Ovary (tissue), 7 donors: ENCODE measurements at regions not wholly inside any gene's neighbourhood (a gene's known extent, or its start where the extent isn't known, plus 50 kb on each side); places are given as distances from the start of the nearest gene placed in this dataset.
"Not testable (repeated sequence)": the region's sequence is repeated elsewhere in the genome, so short reads cannot be mapped to it uniquely, and the experiment has no call there.

Experiments
- DNase-seq, 5 donors: peaks; one replicate each; pipeline ENCODE4 v3.0.0-alpha.2; 2019 to 2020
- H3K27ac ChIP-seq, 2 donors: fragments of 200-600 bp; one replicate each; pipeline versions ENCODE4 v1.5.1 to v1.8.0; 2019 to 2022
- H3K27me3 ChIP-seq: fragments of 200-600 bp; one replicate; pipeline ENCODE4 v1.8.0; 2022
- H3K36me3 ChIP-seq: fragments of 200-600 bp; sonication (generic); one replicate; pipeline ENCODE4 v1.5.1; 2019
- H3K4me1 ChIP-seq: one replicate; pipeline ENCODE4 v1.8.1; 2013; ENCODE audit warnings: mild to moderate bottlenecking, moderate library complexity; ENCODE audit not compliant: insufficient read depth
- H3K4me3 ChIP-seq: fragments of 200-600 bp; sonication (generic); one replicate; pipeline ENCODE4 v1.5.1; 2017
- H3K9me3 ChIP-seq, 2 donors: fragments of 200-600 bp in 1 of 2; sonication (generic) in 1 of 2; one replicate each; pipeline versions ENCODE4 v1.5.1 to v1.8.1; 2013 to 2019; ENCODE audit warnings: mild to moderate bottlenecking in 1 of 2, moderate library complexity in 1 of 2
- EP300 ChIP-seq: sonication (generic); formaldehyde crosslinking; IDR thresholded peaks from one replicate; pipeline ENCODE4 v1.6.1; 2017; ENCODE audit warnings: antibody characterized with exemption
- POLR2A ChIP-seq: fragments of 450-650 bp; IDR thresholded peaks from one replicate; pipeline ENCODE4 v1.6.1; 2017; ENCODE audit warnings: antibody characterized with exemption, mild to moderate bottlenecking, moderate library complexity
- WGBS, 3 donors: extraction: QIAGEN DNeasy Blood & Tissue Kit in 1 of 3; methylation state at CpG; one replicate each; pipeline versions ENCODE4 v1.1.5 to v1.1.7; 2013 to 2017; 5-methylcytosine and 5-hydroxymethylcytosine counted together
- intact Hi-C, 4 donors: fragments of 100-400 bp; cut with DNase I; formaldehyde crosslinking; loops; one replicate each; pipeline versions ENCODE4 v1.11.0 to v1.15.1; 2022 to 2023
- TF ChIP-seq, protein P1 (sequence below), 3 donors: fragments of 450-650 bp in 2 of 3; fragments of 200-600 bp in 1 of 3; IDR thresholded peaks; one replicate each; pipeline versions ENCODE4 v1.5.1 to v1.8.0; 2016 to 2022; ENCODE audit warnings: antibody characterized with exemption in 3 of 3, mild to moderate bottlenecking in 1 of 3
- donor health status: DM: no; HTN: no; CAD: no; lungs with moderate emphysema.
- donor health status: DM: no; HTN: no; CAD: no.
- donor health status: Bipolar disorder and iron deficiency.
- donor health status: DM: no; HTN: no; CAD: no.
- donor health status: DM: yes; HTN: yes; CAD: no.

- no peak for DNase-seq
- H3K27ac ChIP-seq = no peak overlapping the region
- 24 to 47% (median 30%) methylated on average over 8 of the region's 8 CpGs for WGBS, 3 donors
- H3K36me3 ChIP-seq = no peaks in the 10 kb centered on the region
- TF ChIP-seq EP300 = no peak
- TF ChIP-seq, protein P1, sequence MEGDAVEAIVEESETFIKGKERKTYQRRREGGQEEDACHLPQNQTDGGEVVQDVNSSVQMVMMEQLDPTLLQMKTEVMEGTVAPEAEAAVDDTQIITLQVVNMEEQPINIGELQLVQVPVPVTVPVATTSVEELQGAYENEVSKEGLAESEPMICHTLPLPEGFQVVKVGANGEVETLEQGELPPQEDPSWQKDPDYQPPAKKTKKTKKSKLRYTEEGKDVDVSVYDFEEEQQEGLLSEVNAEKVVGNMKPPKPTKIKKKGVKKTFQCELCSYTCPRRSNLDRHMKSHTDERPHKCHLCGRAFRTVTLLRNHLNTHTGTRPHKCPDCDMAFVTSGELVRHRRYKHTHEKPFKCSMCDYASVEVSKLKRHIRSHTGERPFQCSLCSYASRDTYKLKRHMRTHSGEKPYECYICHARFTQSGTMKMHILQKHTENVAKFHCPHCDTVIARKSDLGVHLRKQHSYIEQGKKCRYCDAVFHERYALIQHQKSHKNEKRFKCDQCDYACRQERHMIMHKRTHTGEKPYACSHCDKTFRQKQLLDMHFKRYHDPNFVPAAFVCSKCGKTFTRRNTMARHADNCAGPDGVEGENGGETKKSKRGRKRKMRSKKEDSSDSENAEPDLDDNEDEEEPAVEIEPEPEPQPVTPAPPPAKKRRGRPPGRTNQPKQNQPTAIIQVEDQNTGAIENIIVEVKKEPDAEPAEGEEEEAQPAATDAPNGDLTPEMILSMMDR (IDR thresholded peaks at IDR 0.05) = no peak
- TF ChIP-seq POLR2A = no peak
- H3K4me1 ChIP-seq = no peaks in the 10 kb centered on the region
- no peaks in the 10 kb centered on the region for H3K9me3 ChIP-seq
- H3K4me3 ChIP-seq = no peak overlapping the region
- intact Hi-C loops = no loop called here
- H3K27me3 ChIP-seq = no peaks in the 10 kb centered on the region
Measured at GRCh38 chr13:20295956-20296355, 63.8 kb upstream of the GJB6 start.

DNA sequence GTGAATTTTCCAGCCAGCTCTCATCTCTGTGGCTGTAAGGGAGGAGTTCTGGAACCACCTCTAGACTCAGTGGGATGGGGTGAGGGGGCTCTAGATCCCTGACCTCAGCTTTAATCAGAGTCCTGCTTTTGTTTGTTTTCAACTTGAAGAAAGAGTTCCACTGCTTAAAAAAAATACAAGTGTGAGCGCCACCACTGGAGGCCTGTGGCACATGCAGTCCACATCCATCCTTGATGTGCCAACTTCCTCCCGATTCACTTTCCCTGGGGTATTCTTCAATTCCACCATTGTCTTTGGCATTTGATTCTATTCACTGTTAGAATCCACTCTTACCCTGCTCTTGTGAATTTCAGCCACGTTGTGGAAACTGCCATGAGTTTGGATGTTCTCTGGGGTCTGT is 62.4 kb upstream of the GJB6 start:
- Histone ChIP-seq H3K4me3 (no peak overlapping the region), H3K4me1 (no peaks in the 10 kb centered on the region), H3K27me3 (no peaks in the 10 kb centered on the region), H3K9me3 (no peaks in the 10 kb centered on the region), H3K27ac (no peak overlapping the region), H3K36me3 (no peaks in the 10 kb centered on the region)
- DNase-seq = no peak
- WGBS, 3 donors = 63 to 70% (median 67%) methylated on average over 3 of the region's 3 CpGs
- intact Hi-C loops = no loop called here
- no peak for TF ChIP-seq EP300
- TF ChIP-seq POLR2A = no peak
- TF ChIP-seq, protein P1 (IDR thresholded peaks at IDR 0.05) = no peak

GRCh38 chr13:20292301-20292700 is 60.2 kb upstream of the GJB6 start:
- H3K36me3 ChIP-seq, H3K9me3 ChIP-seq, H3K27me3 ChIP-seq, H3K4me1 ChIP-seq, DNase-seq, intact Hi-C loops, H3K4me3 ChIP-seq, H3K27ac ChIP-seq: not testable (repeated sequence)
- 94 to 97% (median 95%) methylated on average over 30 of the region's 30 CpGs for WGBS, 3 donors

DNA sequence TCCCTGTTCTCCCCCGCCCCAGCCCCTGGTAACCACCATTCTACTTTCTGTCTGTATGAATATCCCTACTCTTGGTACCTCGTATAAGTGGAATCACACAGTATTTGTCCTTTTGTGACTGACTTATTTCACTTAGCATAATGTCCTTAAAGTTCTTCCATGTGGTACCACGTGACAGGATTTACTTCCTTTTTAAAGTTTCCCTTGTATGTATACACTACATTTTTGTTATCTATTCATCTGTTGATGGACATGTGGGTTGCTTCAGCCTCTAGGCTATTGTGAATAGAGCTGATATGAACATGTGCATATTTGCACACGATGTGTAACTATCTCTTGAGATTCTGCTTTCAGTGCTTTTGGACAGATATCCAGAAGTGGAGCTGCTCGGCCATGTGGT is 59.6 kb upstream of the GJB6 start:
- DNase-seq = no peak
- WGBS, 3 donors = 73 to 81% (median 75%) methylated on average over 5 of the region's 5 CpGs
- Histone ChIP-seq H3K36me3 (no peaks in the 10 kb centered on the region), H3K9me3 (no peaks in the 10 kb centered on the region), H3K4me3 (no peak overlapping the region), H3K27ac (no peak overlapping the region), H3K27me3 (no peaks in the 10 kb centered on the region), H3K4me1 (no peaks in the 10 kb centered on the region)
- intact Hi-C loops = no loop called here
- TF ChIP-seq POLR2A (no peak), EP300 (no peak)
- TF ChIP-seq, protein P1 (IDR thresholded peaks at IDR 0.05) = no peak

DNA sequence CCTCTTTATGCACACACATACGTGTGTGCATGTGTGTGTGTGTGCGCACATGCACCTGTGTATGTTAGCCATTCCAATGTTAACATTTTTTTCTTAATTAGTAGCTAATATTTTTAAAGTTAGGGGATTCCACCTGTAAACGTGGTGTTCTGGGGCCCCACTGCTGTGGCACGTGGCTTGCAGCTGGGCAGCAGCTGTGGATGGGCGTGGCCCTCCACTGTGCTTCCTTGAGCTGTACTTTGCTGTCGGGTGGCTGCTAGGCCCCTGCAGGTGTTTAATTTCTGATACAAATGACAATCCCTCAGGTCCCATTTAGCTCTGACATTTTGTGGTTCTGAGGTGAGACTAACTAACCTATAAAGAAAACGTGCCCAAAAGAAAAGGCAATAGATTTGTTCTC is 58.9 kb upstream of the GJB6 start:
- intact Hi-C loops = no loop called here
- WGBS, 3 donors = 76 to 79% (median 77%) methylated on average over 7 of the region's 7 CpGs

More for the DNA sequence above, 58.9 kb upstream of the GJB6 start:
- Histone ChIP-seq H3K27me3 (no peaks in the 10 kb centered on the region), H3K36me3 (no peaks in the 10 kb centered on the region), H3K9me3 (no peaks in the 10 kb centered on the region), H3K4me1 (no peaks in the 10 kb centered on the region), H3K27ac (no peak overlapping the region), H3K4me3 (no peak overlapping the region)
- TF ChIP-seq POLR2A (no peak), EP300 (no peak)
- TF ChIP-seq, protein P1 (IDR thresholded peaks at IDR 0.05) = no peak
- no peak for DNase-seq
